CD14-positive monocyte (primary cell): ENCODE measurements at regions not wholly inside any gene's neighbourhood (a gene's known extent, or its start where the extent isn't known, plus 50 kb on each side); places are given as distances from the start of the nearest gene placed in this dataset.

Experiments
- DNase-seq, 3 donors: peaks; one replicate each; pipeline ENCODE4 v3.0.0-alpha.2; 2011 to 2022
- H2AFZ ChIP-seq: 2 replicates; pipeline ENCODE4 v1.6.0; 2012; ENCODE audit warnings: mild to moderate bottlenecking, low read depth, low read length, inconsistent platforms; ENCODE audit not compliant: insufficient read depth, poor library complexity, severe bottlenecking
- H3K27ac ChIP-seq, 2 donors: 1 replicate in 1 of 2; 2 replicates in 1 of 2; pipeline ENCODE4 v1.5.1; 2012 to 2013; ENCODE audit warnings: low read length in 2 of 2, control low read depth in 1 of 2, inconsistent platforms in 1 of 2, low read depth in 1 of 2, mild to moderate bottlenecking in 1 of 2
- H3K27me3 ChIP-seq, 2 donors: one replicate each; pipeline versions ENCODE4 v1.6.0 to v1.6.1; 2011 to 2013; ENCODE audit warnings: low read length in 2 of 2; ENCODE audit not compliant: control insufficient read depth in 2 of 2, insufficient read depth in 2 of 2
- H3K36me3 ChIP-seq, 2 donors: replicated peaks in 1 of 2; 1 replicate in 1 of 2; 2 replicates in 1 of 2; pipeline versions ENCODE4 v1.5.1 to v1.6.1; 2012 to 2013; ENCODE audit warnings: low read length in 2 of 2, control low read depth in 1 of 2, inconsistent platforms in 1 of 2, mild to moderate bottlenecking in 1 of 2; ENCODE audit not compliant: insufficient read depth in 2 of 2, control insufficient read depth in 1 of 2
- H3K4me1 ChIP-seq, 2 donors: 1 replicate in 1 of 2; 2 replicates in 1 of 2; pipeline versions ENCODE4 v1.5.1 to v1.6.1; 2012 to 2013; ENCODE audit warnings: low read length in 2 of 2, control low read depth in 1 of 2, inconsistent platforms in 1 of 2, mild to moderate bottlenecking in 1 of 2, moderate library complexity in 1 of 2; ENCODE audit not compliant: insufficient read depth in 2 of 2, control insufficient read depth in 1 of 2
- H3K4me2 ChIP-seq: replicated peaks from 2 replicates; pipeline ENCODE3; 2012; ENCODE audit warnings: low read length, moderate library complexity, mild to moderate bottlenecking; ENCODE audit not compliant: poor library complexity, severe bottlenecking; ENCODE audit errors: extremely low read depth
- H3K4me3 ChIP-seq, 3 experiments: fragments of 200-600 bp in 1 of 3; sonication (generic) in 1 of 3; replicated peaks in 1 of 3; 1 replicate in 2 of 3; 2 replicates in 1 of 3; pipeline ENCODE4 v1.5.1; 2011 to 2013; ENCODE audit warnings: low read length in 3 of 3, mild to moderate bottlenecking in 3 of 3, control low read depth in 2 of 3, low read depth in 2 of 3, inconsistent platforms in 1 of 3, moderate library complexity in 1 of 3
- H3K79me2 ChIP-seq: 2 replicates; pipeline ENCODE4 v1.6.0; 2012; ENCODE audit warnings: mild to moderate bottlenecking, control low read depth, inconsistent platforms, low read length, moderate library complexity; ENCODE audit not compliant: insufficient read depth
- H3K9ac ChIP-seq: 2 replicates; pipeline ENCODE4 v1.6.0; 2017; ENCODE audit warnings: low read length, mild to moderate bottlenecking; ENCODE audit not compliant: insufficient read depth, poor library complexity, severe bottlenecking
- H3K9me3 ChIP-seq, 2 donors: replicated peaks in 1 of 2; 1 replicate in 1 of 2; 2 replicates in 1 of 2; pipeline versions ENCODE4 v1.5.1 to v1.6.1; 2012 to 2013; ENCODE audit warnings: low read length in 2 of 2, control low read depth in 1 of 2; ENCODE audit not compliant: control insufficient read depth in 1 of 2, insufficient read depth in 1 of 2
- H4K20me1 ChIP-seq: 2 replicates; pipeline ENCODE4 v1.6.0; 2012; ENCODE audit warnings: mild to moderate bottlenecking, low read length, control low read depth, moderate library complexity; ENCODE audit not compliant: insufficient read depth
- H3K27ac Mint-ChIP-seq, 7 donors: one replicate each; pipeline ENCODE4 v1.8.0; 2020; ENCODE audit warnings: mild to moderate bottlenecking in 7 of 7, mixed read lengths in 7 of 7, moderate library complexity in 6 of 7, inconsistent platforms in 2 of 7
- H3K27me3 Mint-ChIP-seq, 3 donors: one replicate each; pipeline ENCODE4 v1.8.0; 2021 to 2022; ENCODE audit warnings: low read depth in 3 of 3, mild to moderate bottlenecking in 3 of 3, mixed read lengths in 3 of 3, moderate library complexity in 3 of 3, inconsistent platforms in 1 of 3
- H3K36me3 Mint-ChIP-seq, 2 donors: one replicate each; pipeline ENCODE4 v1.8.0; 2020; ENCODE audit warnings: mixed read lengths in 2 of 2, inconsistent platforms in 1 of 2, mild to moderate bottlenecking in 1 of 2
- H3K4me1 Mint-ChIP-seq: one replicate; pipeline ENCODE4 v1.8.0; 2020; ENCODE audit warnings: mild to moderate bottlenecking, mixed read lengths
- H3K4me3 Mint-ChIP-seq, 2 donors: one replicate each; pipeline ENCODE4 v1.8.0; 2020; ENCODE audit warnings: mild to moderate bottlenecking in 2 of 2, mixed read lengths in 2 of 2, moderate library complexity in 1 of 2
- H3K9me3 Mint-ChIP-seq, 7 donors: one replicate each; pipeline ENCODE4 v1.8.0; 2020 to 2022; ENCODE audit warnings: mixed read lengths in 7 of 7, mild to moderate bottlenecking in 6 of 7, moderate library complexity in 6 of 7, inconsistent platforms in 2 of 7
- CTCF ChIP-seq: fragments of 200-600 bp; IDR thresholded peaks from one replicate; pipeline ENCODE4 v1.8.0; 2022; ENCODE audit warnings: antibody characterized with exemption, mild to moderate bottlenecking
- WGBS: methylation state at CpG from one replicate; pipeline ENCODE4 v1.1.5; 2013; ENCODE audit warnings: missing lambda C conversion rate; ENCODE audit not compliant: insufficient coverage; 5-methylcytosine and 5-hydroxymethylcytosine counted together
- intact Hi-C, 2 donors: fragments of 100-400 bp; cut with micrococcal nuclease; formaldehyde crosslinking; loops; one replicate each; pipeline versions ENCODE4 v1.15.0 to v1.15.1; 2023

- 93% methylated on average over 20 of the region's 22 CpGs for WGBS
- Histone ChIP-seq H3K4me3 (no peak overlapping the region), H3K4me2 (no peak overlapping the region), H3K9me3 (peaks cover 3 to 4% of the 10 kb centered on the region in 2 donors), H3K27ac (no peak overlapping the region), H3K27me3 (no peaks in the 10 kb centered on the region), H3K4me1 (peaks cover 41 to 49% of the 10 kb centered on the region in 2 donors), H2AFZ (no peak overlapping the region), H3K9ac (no peak overlapping the region), H3K79me2 (no peaks in the 10 kb centered on the region), H3K36me3 (no peaks in the 10 kb centered on the region), H4K20me1 (no peaks in the 10 kb centered on the region)
- DNase-seq = no peak
- Mint-ChIP-seq H3K4me3 (no peak overlapping the region), H3K27me3 (peaks cover 1 to 7% (median 5%) of the 10 kb centered on the region in 3 donors), H3K4me1 (peaks cover 39% of the 10 kb centered on the region), H3K36me3 (peaks cover 2 to 14% of the 10 kb centered on the region in 2 donors), H3K27ac (no peak overlapping the region), H3K9me3 (peaks cover 0 to 3% (median 2%) of the 10 kb centered on the region in 7 donors)
- TF ChIP-seq CTCF = no peak
- intact Hi-C loops = loop anchor here in 1 of 2 donors (5.0 to 10.0 kb wide), 2 partner anchors 73 to 135 kb away; no protein-coding TSS in a partner anchor
Observed at GRCh38 chr9:91160181-91160580, 201.5 kb downstream of the AUH start.

GRCh38 chr9:91160599-91161464 lies 200.9 kb downstream of the AUH start:
- no peak for DNase-seq

More at GRCh38 chr9:91160599-91161464, 200.9 kb downstream of the AUH start:
- Mint-ChIP-seq H3K27me3 (peaks cover 0 to 7% (median 5%) of the 10 kb centered on the region in 3 donors), H3K36me3 (peaks cover 2 to 14% of the 10 kb centered on the region in 2 donors), H3K9me3 (no peaks in the 10 kb centered on the region), H3K27ac (peak overlapping the region in 6 of 7 donors; percentile 4 to 97 (median 74)), H3K4me1 (peaks cover 41% of the 10 kb centered on the region), H3K4me3 (no peak overlapping the region)
- H3K4me3 ChIP-seq = no peak overlapping the region
- no peak overlapping the region for H2AFZ ChIP-seq
- H3K4me2 ChIP-seq = no peak overlapping the region
- 97% methylated on average over 24 of the region's 31 CpGs for WGBS
- H3K9me3 ChIP-seq = no peaks in the 10 kb centered on the region
- H3K27me3 ChIP-seq = no peaks in the 10 kb centered on the region
- no peak overlapping the region for H3K9ac ChIP-seq
- TF ChIP-seq CTCF = no peak
- peaks cover 42 to 52% of the 10 kb centered on the region in 2 donors for H3K4me1 ChIP-seq
- H3K79me2 ChIP-seq = no peaks in the 10 kb centered on the region
- no peaks in the 10 kb centered on the region for H3K36me3 ChIP-seq
- no peak overlapping the region for H3K27ac ChIP-seq
- intact Hi-C loops = loop anchor here in 1 of 2 donors (5.0 to 10.0 kb wide), 2 partner anchors 74 to 134 kb away; no protein-coding TSS in a partner anchor
- no peaks in the 10 kb centered on the region for H4K20me1 ChIP-seq
